Neural cell (in vitro differentiated cells): ENCODE measurements at regions not wholly inside any gene's neighbourhood (a gene's known extent, or its start where the extent isn't known, plus 50 kb on each side); places are given as distances from the start of the nearest gene placed in this dataset.

Experiments
- H2AFZ ChIP-seq: fragments of 200-600, 300-800 bp; sonication (generic), shearing (Covaris generic); 2 replicates; pipeline ENCODE4 v1.6.0; 2014; ENCODE audit warnings: low read depth, mild to moderate bottlenecking, antibody characterized with exemption, low read length, moderate library complexity
- H3F3A ChIP-seq: fragments of 200-600 bp; shearing (Covaris generic); 2 replicates; pipeline ENCODE4 v1.6.1; 2016; ENCODE audit warnings: mild to moderate bottlenecking, moderate library complexity, mixed read lengths, antibody characterized with exemption, low read length; ENCODE audit not compliant: insufficient read depth, poor library complexity, severe bottlenecking
- H3K27ac ChIP-seq: fragments of 200-600, 300-800 bp; sonication (generic), shearing (Covaris generic); 2 replicates; pipeline ENCODE4 v1.5.1; 2014; ENCODE audit warnings: mild to moderate bottlenecking, low read length, moderate library complexity
- H3K27me3 ChIP-seq: fragments of 300-800, 200-600 bp; sonication (generic), shearing (Covaris generic); 2 replicates; pipeline ENCODE4 v1.6.0; 2014; ENCODE audit warnings: mild to moderate bottlenecking, low read depth, low read length, moderate library complexity; ENCODE audit not compliant: insufficient read depth
- H3K36me3 ChIP-seq: fragments of 300-800, 200-600 bp; sonication (generic), shearing (Covaris generic); 2 replicates; pipeline ENCODE4 v1.5.1; 2014; ENCODE audit warnings: mild to moderate bottlenecking, antibody characterized with exemption, low read length, moderate library complexity; ENCODE audit not compliant: insufficient read depth
- H3K4me2 ChIP-seq: fragments of 300-800, 200-600 bp; sonication (generic), shearing (Covaris generic); 2 replicates; pipeline ENCODE4 v1.6.0; 2014; ENCODE audit warnings: mild to moderate bottlenecking, low read length
- H3K4me3 ChIP-seq: fragments of 300-800, 200-600 bp; sonication (generic), shearing (Covaris generic); 2 replicates; pipeline ENCODE4 v1.5.1; 2014; ENCODE audit warnings: mild to moderate bottlenecking, low read length, moderate library complexity
- H3K79me2 ChIP-seq: fragments of 200-600 bp; shearing (Covaris generic); replicated peaks from 2 replicates; pipeline ENCODE4 v1.6.0; 2014; ENCODE audit warnings: mild to moderate bottlenecking, low read length, moderate library complexity; ENCODE audit not compliant: insufficient read depth
- H3K9ac ChIP-seq: fragments of 300-800, 200-600 bp; sonication (generic), shearing (Covaris generic); 2 replicates; pipeline ENCODE4 v1.6.1; 2016; ENCODE audit warnings: mild to moderate bottlenecking, low read length, mixed read lengths
- H3K9me2 ChIP-seq: fragments of 200-600 bp; shearing (Covaris generic); 2 replicates; pipeline ENCODE4 v1.6.1; 2016; ENCODE audit warnings: mild to moderate bottlenecking, low read length, mixed read lengths; ENCODE audit not compliant: insufficient read depth
- H3K9me3 ChIP-seq: fragments of 200-600, 300-800 bp; sonication (generic), shearing (Covaris generic); 2 replicates; pipeline ENCODE4 v1.6.1; 2016; ENCODE audit warnings: mild to moderate bottlenecking, mixed run types, low read length, moderate library complexity, mixed read lengths
- H4K20me1 ChIP-seq: fragments of 200-600 bp; shearing (Covaris generic); 2 replicates; pipeline ENCODE4 v1.6.1; 2016; ENCODE audit warnings: mild to moderate bottlenecking, mixed run types; ENCODE audit not compliant: insufficient read depth
- CTCF ChIP-seq: fragments of 450-650 bp; IDR thresholded peaks from 2 replicates; pipeline ENCODE4 v1.5.1; 2014; ENCODE audit warnings: antibody characterized with exemption, mild to moderate bottlenecking, moderate library complexity; ENCODE audit not compliant: poor library complexity, severe bottlenecking
- EP300 ChIP-seq: fragments of 450-650 bp; conservative IDR thresholded peaks from 2 replicates; pipeline ENCODE4 v1.6.1; 2014; ENCODE audit warnings: antibody characterized with exemption, mild to moderate bottlenecking, moderate library complexity; ENCODE audit not compliant: poor library complexity, severe bottlenecking
- EZH2 ChIP-seq: fragments of 200-600, 300-800 bp; shearing (Covaris generic), sonication (generic); IDR thresholded peaks from 2 replicates; pipeline ENCODE4 v1.6.1; 2014; ENCODE audit warnings: antibody characterized with exemption, low read length, borderline replicate concordance, mild to moderate bottlenecking; ENCODE audit not compliant: insufficient read depth, poor library complexity, severe bottlenecking
- MXI1 ChIP-seq: fragments of 450-650 bp; conservative IDR thresholded peaks from 2 replicates; pipeline ENCODE4 v1.6.1; 2014; ENCODE audit warnings: antibody characterized with exemption, mild to moderate bottlenecking; ENCODE audit not compliant: poor library complexity, severe bottlenecking
- POLR2AphosphoS5 ChIP-seq: IDR thresholded peaks from 2 replicates; pipeline ENCODE4 v1.6.1; 2012
- RAD21 ChIP-seq: fragments of 450-650 bp; conservative IDR thresholded peaks from 2 replicates; pipeline ENCODE4 v1.6.1; 2014; ENCODE audit warnings: antibody characterized with exemption, mild to moderate bottlenecking, moderate library complexity
- REST ChIP-seq: IDR thresholded peaks from 2 replicates; pipeline ENCODE4 v1.6.1; 2012; ENCODE audit warnings: borderline replicate concordance
- SMC3 ChIP-seq: fragments of 450-650 bp; conservative IDR thresholded peaks from 2 replicates; pipeline ENCODE4 v1.6.1; 2014; ENCODE audit warnings: antibody characterized with exemption, mild to moderate bottlenecking, moderate library complexity; ENCODE audit not compliant: poor library complexity
- TAF1 ChIP-seq: IDR thresholded peaks from 2 replicates; pipeline ENCODE4 v1.6.1; 2012; ENCODE audit warnings: low read depth

GRCh38 chr3:170656284-170656683 lies 70.4 kb upstream of the SLC7A14 start:
- Histone ChIP-seq H3K79me2 (no peaks in the 10 kb centered on the region), H3K9ac (no peak overlapping the region), H3K9me2 (no peaks in the 10 kb centered on the region), H4K20me1 (no peaks in the 10 kb centered on the region), H3K4me3 (no peak overlapping the region), H3K27me3 (no peaks in the 10 kb centered on the region), H3K4me2 (no peak overlapping the region), H3K36me3 (no peaks in the 10 kb centered on the region), H2AFZ (no peak overlapping the region), H3F3A (no peaks in the 10 kb centered on the region), H3K27ac (no peak overlapping the region), H3K9me3 (no peaks in the 10 kb centered on the region)
- TF ChIP-seq RAD21 (no peak), TAF1 (no peak), POLR2AphosphoS5 (no peak), EP300 (no peak), REST (no peak), SMC3 (no peak), MXI1 (no peak), CTCF (no peak), EZH2 (no peak)

- TF ChIP-seq REST (no peak), CTCF (no peak), TAF1 (no peak), RAD21 (no peak), SMC3 (no peak)
- H3K79me2 ChIP-seq, result no peaks in the 10 kb centered on the region
- no peaks in the 10 kb centered on the region for H3K9me3 ChIP-seq
- H3K4me3 ChIP-seq, result no peak overlapping the region
- H4K20me1 ChIP-seq, result no peaks in the 10 kb centered on the region
- no peak overlapping the region for H3K4me2 ChIP-seq
- H3K9me2 ChIP-seq, result no peaks in the 10 kb centered on the region
- no peak overlapping the region for H3K27ac ChIP-seq
- no peak overlapping the region for H2AFZ ChIP-seq
- no peaks in the 10 kb centered on the region for H3K27me3 ChIP-seq
- H3F3A ChIP-seq, result no peaks in the 10 kb centered on the region
- H3K9ac ChIP-seq, result no peak overlapping the region
- H3K36me3 ChIP-seq, result no peaks in the 10 kb centered on the region
Measured at GRCh38 chr3:170653801-170654200, 67.9 kb upstream of the SLC7A14 start.
